Lung (tissue), 11 donors: ENCODE measurements at regions not wholly inside any gene's neighbourhood (a gene's known extent, or its start where the extent isn't known, plus 50 kb on each side); places are given as distances from the start of the nearest gene placed in this dataset.

Source experiments
- ATAC-seq: fragments of 200-7000 bp; cut with Tn5 transposase; one replicate; pipeline ENCODE4 v1.9.1; 2020; ENCODE audit warnings: moderate number of reproducible peaks; ENCODE audit not compliant: insufficient read depth, low FRiP score
- DNase-seq, 3 donors: peaks; one replicate each; pipeline ENCODE4 v3.0.0-alpha.2; 2013 to 2017
- H3K27ac ChIP-seq, 2 donors: one replicate each; pipeline ENCODE4 v1.5.1; 2013; ENCODE audit warnings: mild to moderate bottlenecking in 2 of 2, moderate library complexity in 2 of 2, control low read depth in 1 of 2, inconsistent platforms in 1 of 2, low read depth in 1 of 2, low read length in 1 of 2
- H3K27me3 ChIP-seq, 3 donors: one replicate each; pipeline ENCODE4 v1.5.1; 2013; ENCODE audit warnings: low read length in 2 of 3; ENCODE audit not compliant: control insufficient read depth in 3 of 3, insufficient read depth in 3 of 3
- H3K36me3 ChIP-seq, 4 donors: one replicate each; pipeline ENCODE4 v1.5.1; 2013; ENCODE audit warnings: low read length in 4 of 4, mild to moderate bottlenecking in 1 of 4, moderate library complexity in 1 of 4; ENCODE audit not compliant: control insufficient read depth in 4 of 4, insufficient read depth in 4 of 4
- H3K4me1 ChIP-seq, 5 donors: one replicate each; pipeline ENCODE4 v1.5.1; 2013; ENCODE audit warnings: low read length in 5 of 5, mild to moderate bottlenecking in 2 of 5, moderate library complexity in 1 of 5; ENCODE audit not compliant: control insufficient read depth in 5 of 5, insufficient read depth in 5 of 5
- H3K4me3 ChIP-seq: one replicate; pipeline ENCODE4 v1.5.1; 2013; ENCODE audit warnings: mild to moderate bottlenecking, control low read depth, moderate library complexity
- H3K9ac ChIP-seq, 2 donors: one replicate each; pipeline ENCODE4 v1.5.1; 2013; ENCODE audit warnings: low read length in 2 of 2, control low read depth in 1 of 2; ENCODE audit not compliant: insufficient read depth in 1 of 2
- H3K9me3 ChIP-seq, 4 donors: one replicate each; pipeline ENCODE4 v1.5.1; 2013; ENCODE audit warnings: low read length in 3 of 4, mild to moderate bottlenecking in 1 of 4, moderate library complexity in 1 of 4; ENCODE audit not compliant: control insufficient read depth in 4 of 4, insufficient read depth in 3 of 4
- CTCF ChIP-seq: IDR thresholded peaks from 2 replicates; pipeline ENCODE4 v1.5.1; 2012; ENCODE audit warnings: mild to moderate bottlenecking; ENCODE audit errors: control extremely low read depth, extremely low read depth
- WGBS, 2 donors: extraction: QIAGEN DNeasy Blood & Tissue Kit; methylation state at CpG; one replicate each; pipeline ENCODE4 v1.1.7; 2013; 5-methylcytosine and 5-hydroxymethylcytosine counted together
- donor health status: control.
- donor health status: control.
- donor health status: Bipolar disorder and iron deficiency.
- donor health status: healthy.
- donor health status: DM: yes; HTN: yes; CAD: no.

DNA sequence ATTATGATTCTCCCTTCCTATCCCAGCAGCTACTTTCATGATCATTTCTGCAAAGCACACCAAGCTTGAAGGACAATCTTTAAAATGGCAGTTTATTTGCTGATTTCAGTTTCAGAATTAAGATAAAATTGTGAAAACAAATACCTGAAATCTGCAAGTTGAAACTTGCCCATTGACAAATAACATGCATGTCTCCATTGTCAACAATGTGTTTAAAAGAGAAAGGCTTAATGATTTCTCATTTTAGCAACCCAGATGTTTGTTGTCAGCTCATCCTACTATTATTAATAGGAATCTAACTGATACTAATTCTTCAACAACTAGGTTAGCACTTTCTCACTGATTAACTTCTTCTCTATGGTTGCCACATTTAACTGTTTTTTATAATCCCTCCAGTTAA lies 474.6 kb downstream of the PRKD1 start:
- Histone ChIP-seq H3K27me3 (no peaks in the 10 kb centered on the region), H3K4me1 (no peaks in the 10 kb centered on the region), H3K36me3 (no peaks in the 10 kb centered on the region), H3K27ac (no peak overlapping the region), H3K9me3 (no peaks in the 10 kb centered on the region), H3K9ac (no peak overlapping the region), H3K4me3 (no peak overlapping the region)
- ATAC-seq (no peak), DNase-seq (no peak)
- no peak for TF ChIP-seq CTCF

- no peaks in the 10 kb centered on the region for H3K27me3 ChIP-seq
- no peak overlapping the region for H3K27ac ChIP-seq
- H3K4me1 ChIP-seq: no peaks in the 10 kb centered on the region
- H3K4me3 ChIP-seq: no peak overlapping the region
- DNase-seq (no peak), ATAC-seq (no peak)
- no peak for TF ChIP-seq CTCF
- no peaks in the 10 kb centered on the region for H3K9me3 ChIP-seq
- H3K36me3 ChIP-seq: no peaks in the 10 kb centered on the region
- WGBS, 2 donors: 74 to 78% methylated on average over 4 of the region's 4 CpGs
- H3K9ac ChIP-seq: no peak overlapping the region
These were observed 473.5 kb downstream of the PRKD1 start for GRCh38 chr14:29454026-29454693.

GRCh38 chr14:29458547-29458946 lies 469.1 kb downstream of the PRKD1 start:
- no peaks in the 10 kb centered on the region for H3K4me1 ChIP-seq
- no peaks in the 10 kb centered on the region for H3K36me3 ChIP-seq
- no peak overlapping the region for H3K4me3 ChIP-seq
- no peak for TF ChIP-seq CTCF
- no peaks in the 10 kb centered on the region for H3K9me3 ChIP-seq
- no peak for ATAC-seq
- H3K9ac ChIP-seq: no peak overlapping the region
- no peaks in the 10 kb centered on the region for H3K27me3 ChIP-seq
- 64 to 83% methylated on average over 1 of the region's 1 CpG for WGBS, 2 donors
- H3K27ac ChIP-seq: no peak overlapping the region
- DNase-seq: no peak

- no peaks in the 10 kb centered on the region for H3K9me3 ChIP-seq
- TF ChIP-seq CTCF: no peak
- ATAC-seq (no peak), DNase-seq (no peak)
- 66 to 72% methylated on average over 5 of the region's 5 CpGs for WGBS, 2 donors
- no peaks in the 10 kb centered on the region for H3K4me1 ChIP-seq
- H3K27me3 ChIP-seq: no peaks in the 10 kb centered on the region
- no peaks in the 10 kb centered on the region for H3K36me3 ChIP-seq
- H3K9ac ChIP-seq: no peak overlapping the region
- no peak overlapping the region for H3K27ac ChIP-seq
- H3K4me3 ChIP-seq: no peak overlapping the region
These were observed 468.1 kb downstream of the PRKD1 start for GRCh38 chr14:29459531-29459930.
